ENCODE measurements at regions not wholly inside any gene's neighbourhood (a gene's known extent, or its start where the extent isn't known, plus 50 kb on each side); places are given as distances from the start of the nearest gene placed in this dataset.

DNA sequence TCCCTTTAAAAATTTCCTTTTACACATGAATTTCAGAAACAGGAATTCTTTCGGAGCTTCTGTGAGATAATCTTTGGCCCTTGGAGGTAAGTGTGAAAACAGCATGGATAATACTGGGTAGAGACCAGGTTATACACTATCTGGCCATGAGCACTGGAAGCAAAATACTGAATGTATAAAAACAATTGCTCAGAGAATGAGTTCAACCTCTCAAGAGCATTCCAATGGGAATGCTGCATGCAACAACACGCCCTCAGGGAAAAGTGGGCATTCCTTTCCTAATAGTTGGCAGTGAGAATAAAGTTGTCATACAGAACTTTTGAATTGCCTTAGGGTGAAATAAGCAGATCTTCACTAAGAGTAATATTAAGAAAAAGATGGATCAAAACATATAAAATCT is 574.8 kb upstream of the DIPK2B start:
- FAIRE-seq (no peak), DNase-seq (ENCODE audit: insufficient read length, low spot score) (no peak)
- TF ChIP-seq POU2F2 (IDR thresholded peaks at IDR 0.05; ENCODE audit: low read depth, low read length) (no peak), TAF1 (IDR thresholded peaks at IDR 0.05; ENCODE audit: low read depth, low read length) (no peak), POLR2AphosphoS5 (IDR thresholded peaks at IDR 0.05; ENCODE audit: low read depth, low read length) (no peak), PAX5 (IDR thresholded peaks at IDR 0.05; ENCODE audit: insufficient read depth, low read length, severe bottlenecking) (no peak), POLR2A (IDR thresholded peaks at IDR 0.05; ENCODE audit: low read depth, low read length) (no peak), SPI1 (IDR thresholded peaks at IDR 0.05; ENCODE audit: low read depth, low read length) (no peak)

- DNase-seq (ENCODE audit: insufficient read length, low spot score) (no peak), FAIRE-seq (peak; percentile 45)
- TF ChIP-seq POLR2A (IDR thresholded peaks at IDR 0.05; ENCODE audit: low read depth, low read length) = no peak
- TF ChIP-seq TAF1 (IDR thresholded peaks at IDR 0.05; ENCODE audit: low read depth, low read length) = no peak
- TF ChIP-seq PAX5 (IDR thresholded peaks at IDR 0.05; ENCODE audit: insufficient read depth, low read length, severe bottlenecking) = no peak
- TF ChIP-seq SPI1 (IDR thresholded peaks at IDR 0.05; ENCODE audit: low read depth, low read length) = no peak
- TF ChIP-seq POU2F2 (IDR thresholded peaks at IDR 0.05; ENCODE audit: low read depth, low read length) = no peak
- no peak for TF ChIP-seq POLR2AphosphoS5 (IDR thresholded peaks at IDR 0.05; ENCODE audit: low read depth, low read length)
Measured at GRCh38 chrX:45774961-45775360, 574.3 kb upstream of the DIPK2B start.

DNA sequence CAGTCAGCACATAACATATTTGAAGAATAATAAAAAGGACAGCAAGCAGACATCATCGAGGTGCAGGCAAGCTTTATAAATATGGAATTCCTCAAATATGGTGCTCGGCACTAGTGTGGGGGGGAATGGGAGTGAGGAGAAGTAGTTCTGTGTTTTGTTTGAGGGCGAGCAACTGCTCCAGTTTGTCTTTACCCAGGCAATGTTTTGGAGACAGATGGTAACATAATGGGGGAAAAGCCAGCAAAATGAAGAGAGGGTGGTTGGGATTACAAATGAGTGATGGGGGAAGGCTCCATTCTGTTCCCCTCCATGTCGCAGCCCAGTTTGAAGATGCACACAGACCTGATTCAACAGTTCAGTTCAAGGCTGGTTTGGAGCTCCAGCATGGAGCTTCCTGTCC is 572.9 kb upstream of the DIPK2B start:
- no peak for FAIRE-seq
- DNase-seq (ENCODE audit: insufficient read length, low spot score) = no peak
- no peak for TF ChIP-seq TAF1 (IDR thresholded peaks at IDR 0.05; ENCODE audit: low read depth, low read length)
- no peak for TF ChIP-seq SPI1 (IDR thresholded peaks at IDR 0.05; ENCODE audit: low read depth, low read length)
- no peak for TF ChIP-seq POLR2AphosphoS5 (IDR thresholded peaks at IDR 0.05; ENCODE audit: low read depth, low read length)
- TF ChIP-seq PAX5 (IDR thresholded peaks at IDR 0.05; ENCODE audit: insufficient read depth, low read length, severe bottlenecking) = no peak
- no peak for TF ChIP-seq POU2F2 (IDR thresholded peaks at IDR 0.05; ENCODE audit: low read depth, low read length)
- no peak for TF ChIP-seq POLR2A (IDR thresholded peaks at IDR 0.05; ENCODE audit: low read depth, low read length)

DNA sequence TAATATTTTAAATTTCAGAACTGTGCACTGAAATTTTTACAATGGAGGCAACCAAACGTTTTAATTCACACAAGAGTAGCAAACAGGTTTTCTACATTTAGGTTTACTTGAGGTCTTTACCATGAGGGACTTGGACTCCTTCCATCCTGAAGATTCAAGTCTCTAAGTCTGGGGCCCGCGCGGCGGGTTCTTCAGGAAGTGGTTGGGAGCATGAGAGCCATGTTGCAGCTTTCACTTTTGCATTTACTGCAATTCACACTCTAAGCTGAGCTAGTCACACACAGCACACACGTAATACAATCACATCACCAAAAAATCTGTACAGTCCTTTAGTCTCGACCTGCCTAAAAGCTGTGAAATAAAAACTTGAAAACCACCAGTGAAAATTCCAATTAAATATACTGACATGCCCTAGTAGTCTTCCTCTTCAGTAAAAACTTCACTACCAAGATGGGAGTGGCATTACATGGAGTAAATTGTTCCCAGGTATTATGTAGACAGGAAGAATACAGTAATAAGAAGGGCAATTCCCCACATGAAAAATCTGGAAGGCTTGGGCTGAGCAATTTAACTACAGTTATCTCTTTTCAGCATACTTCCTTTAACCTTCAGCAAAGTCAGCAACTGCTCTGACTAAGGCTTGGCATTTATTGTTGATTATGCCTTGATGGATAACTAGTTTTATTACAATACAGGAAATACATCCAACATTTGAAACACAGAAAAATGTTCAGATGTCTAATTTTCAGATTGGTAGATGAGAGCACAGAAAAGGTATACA is 571.1 kb upstream of the DIPK2B start:
- DNase-seq (ENCODE audit: insufficient read length, low spot score) (no peak), FAIRE-seq (peak; percentile 84)
- TF ChIP-seq POU2F2 (IDR thresholded peaks at IDR 0.05; ENCODE audit: low read depth, low read length) (no peak), POLR2A (IDR thresholded peaks at IDR 0.05; ENCODE audit: low read depth, low read length) (no peak), SPI1 (IDR thresholded peaks at IDR 0.05; ENCODE audit: low read depth, low read length) (no peak), POLR2AphosphoS5 (IDR thresholded peaks at IDR 0.05; ENCODE audit: low read depth, low read length) (no peak)

- FAIRE-seq (peak; percentile 86), DNase-seq (ENCODE audit: insufficient read length, low spot score) (no peak)
- TF ChIP-seq POU2F2 (IDR thresholded peaks at IDR 0.05; ENCODE audit: low read depth, low read length) (no peak), SPI1 (IDR thresholded peaks at IDR 0.05; ENCODE audit: low read depth, low read length) (no peak), POLR2A (IDR thresholded peaks at IDR 0.05; ENCODE audit: low read depth, low read length) (no peak), PAX5 (IDR thresholded peaks at IDR 0.05; ENCODE audit: insufficient read depth, low read length, severe bottlenecking) (no peak), TAF1 (IDR thresholded peaks at IDR 0.05; ENCODE audit: low read depth, low read length) (no peak), POLR2AphosphoS5 (IDR thresholded peaks at IDR 0.05; ENCODE audit: low read depth, low read length) (no peak)
Measured at GRCh38 chrX:45771114-45771513, 570.4 kb upstream of the DIPK2B start.

- TF ChIP-seq POLR2A (IDR thresholded peaks at IDR 0.05; ENCODE audit: low read depth, low read length) = peak; percentile 74
- TF ChIP-seq POU2F2 (IDR thresholded peaks at IDR 0.05; ENCODE audit: low read depth, low read length) = no peak; the same call in 1 of the 2 replicates
- TF ChIP-seq PAX5 (IDR thresholded peaks at IDR 0.05; ENCODE audit: insufficient read depth, low read length, severe bottlenecking) = no peak
- TF ChIP-seq TAF1 (IDR thresholded peaks at IDR 0.05; ENCODE audit: low read depth, low read length) = peak; percentile 50
- peak; percentile 86 for TF ChIP-seq POLR2AphosphoS5 (IDR thresholded peaks at IDR 0.05; ENCODE audit: low read depth, low read length)
- TF ChIP-seq SPI1 (IDR thresholded peaks at IDR 0.05; ENCODE audit: low read depth, low read length) = no peak
- peak; percentile 98 for FAIRE-seq
- DNase-seq (ENCODE audit: insufficient read length, low spot score) = peak; percentile 20
Measured at GRCh38 chrX:45769761-45770582, 569.3 kb upstream of the DIPK2B start.

- no peak for TF ChIP-seq PAX5 (IDR thresholded peaks at IDR 0.05; ENCODE audit: insufficient read depth, low read length, severe bottlenecking)
- no peak for TF ChIP-seq POLR2A (IDR thresholded peaks at IDR 0.05; ENCODE audit: low read depth, low read length)
- no peak for TF ChIP-seq TAF1 (IDR thresholded peaks at IDR 0.05; ENCODE audit: low read depth, low read length)
- no peak for TF ChIP-seq POU2F2 (IDR thresholded peaks at IDR 0.05; ENCODE audit: low read depth, low read length)
- no peak for TF ChIP-seq SPI1 (IDR thresholded peaks at IDR 0.05; ENCODE audit: low read depth, low read length)
- no peak for TF ChIP-seq POLR2AphosphoS5 (IDR thresholded peaks at IDR 0.05; ENCODE audit: low read depth, low read length)
- DNase-seq (ENCODE audit: insufficient read length, low spot score) (no peak), FAIRE-seq (peak; percentile 61)
Measured at GRCh38 chrX:45768666-45769236, 568.1 kb upstream of the DIPK2B start.

DNA sequence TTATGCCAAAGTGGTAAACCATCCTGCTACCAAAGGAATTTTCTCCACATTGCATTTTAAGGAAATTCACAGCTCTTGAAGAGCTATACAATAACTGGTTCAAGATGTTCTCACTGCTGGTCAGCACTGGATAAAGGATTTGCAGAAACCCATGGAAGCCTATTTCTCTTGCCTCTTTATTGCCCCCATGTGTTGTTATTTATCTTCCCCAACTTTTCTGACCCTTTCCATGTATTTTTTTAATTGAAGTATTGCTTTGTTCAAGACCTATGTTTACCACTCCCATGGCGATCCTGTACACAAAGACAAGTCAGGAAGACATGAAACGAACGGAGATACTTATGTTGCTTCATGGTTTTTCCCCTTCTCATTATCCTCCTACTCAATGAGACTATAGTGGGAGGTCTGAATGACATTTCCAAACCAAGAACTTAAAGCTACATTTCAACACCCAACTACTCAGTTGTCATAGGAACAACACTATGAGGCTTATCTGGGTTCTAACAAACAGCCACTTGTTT is 566.4 kb upstream of the DIPK2B start:
- FAIRE-seq (no peak), DNase-seq (ENCODE audit: insufficient read length, low spot score) (no peak)
- TF ChIP-seq TAF1 (IDR thresholded peaks at IDR 0.05; ENCODE audit: low read depth, low read length) = no peak
- TF ChIP-seq POLR2A (IDR thresholded peaks at IDR 0.05; ENCODE audit: low read depth, low read length) = no peak
- no peak for TF ChIP-seq SPI1 (IDR thresholded peaks at IDR 0.05; ENCODE audit: low read depth, low read length)
- TF ChIP-seq PAX5 (IDR thresholded peaks at IDR 0.05; ENCODE audit: insufficient read depth, low read length, severe bottlenecking) = no peak
- TF ChIP-seq POLR2AphosphoS5 (IDR thresholded peaks at IDR 0.05; ENCODE audit: low read depth, low read length) = no peak
- TF ChIP-seq POU2F2 (IDR thresholded peaks at IDR 0.05; ENCODE audit: low read depth, low read length) = no peak

DNA sequence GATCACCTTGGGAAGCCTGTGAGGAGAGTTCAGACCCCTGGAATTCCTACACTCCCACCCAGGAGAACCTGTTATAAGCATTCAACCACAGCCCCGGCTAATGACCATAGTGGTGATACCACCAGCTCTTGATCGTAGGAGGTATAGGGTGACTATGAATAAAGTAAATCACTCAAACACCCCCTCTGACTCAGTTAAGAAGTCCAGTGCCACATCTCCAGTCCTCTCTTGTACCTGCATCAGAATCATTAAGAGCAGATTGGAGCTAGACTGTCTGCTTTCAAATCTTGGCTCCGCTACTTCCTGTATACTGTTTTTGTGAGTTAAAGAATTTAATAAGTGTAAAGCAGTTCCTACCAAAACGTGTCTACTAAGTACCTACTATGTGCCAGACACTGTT is 565.1 kb upstream of the DIPK2B start:
- FAIRE-seq (no peak), DNase-seq (ENCODE audit: insufficient read length, low spot score) (no peak)

More for the DNA sequence above, 565.1 kb upstream of the DIPK2B start:
- TF ChIP-seq TAF1 (IDR thresholded peaks at IDR 0.05; ENCODE audit: low read depth, low read length) (no peak), POU2F2 (IDR thresholded peaks at IDR 0.05; ENCODE audit: low read depth, low read length) (no peak), POLR2AphosphoS5 (IDR thresholded peaks at IDR 0.05; ENCODE audit: low read depth, low read length) (no peak), PAX5 (IDR thresholded peaks at IDR 0.05; ENCODE audit: insufficient read depth, low read length, severe bottlenecking) (no peak)
